Astrocyte (in vitro differentiated cells and primary cell): ENCODE measurements at regions not wholly inside any gene's neighbourhood (a gene's known extent, or its start where the extent isn't known, plus 50 kb on each side); places are given as distances from the start of the nearest gene placed in this dataset.

ENCODE experiments used
- DNase-seq: peaks from one replicate; pipeline ENCODE4 v3.0.0-alpha.2; 2010; ENCODE audit warnings: low read depth
- FAIRE-seq: peaks from 2 replicates; lab custom pipeline; 2011; peaks lifted over from hg19 to GRCh38; lab: Jason Lieb, UNC
- H2AFZ ChIP-seq: 2 replicates; pipeline ENCODE4 v1.6.0; 2012; ENCODE audit warnings: low read depth, low read length, inconsistent platforms
- H3K27ac ChIP-seq: 2 replicates; pipeline ENCODE4 v1.5.1; 2011; ENCODE audit warnings: low read depth, low read length, inconsistent platforms
- H3K27me3 ChIP-seq: 2 replicates; pipeline ENCODE4 v1.6.0; 2011; ENCODE audit warnings: low read length, inconsistent platforms; ENCODE audit not compliant: insufficient read depth
- H3K36me3 ChIP-seq: 2 replicates; pipeline ENCODE4 v1.5.1; 2011; ENCODE audit warnings: low read length, inconsistent platforms; ENCODE audit not compliant: insufficient read depth
- H3K4me1 ChIP-seq: 2 replicates; pipeline ENCODE4 v1.5.1; 2011; ENCODE audit warnings: low read length, inconsistent platforms; ENCODE audit not compliant: insufficient read depth
- H3K4me2 ChIP-seq: 2 replicates; pipeline ENCODE4 v1.6.0; 2012; ENCODE audit warnings: low read length, inconsistent platforms
- H3K4me3 ChIP-seq: 2 replicates; pipeline ENCODE4 v1.5.1; 2011; ENCODE audit warnings: low read depth, mild to moderate bottlenecking, low read length, inconsistent platforms; ENCODE audit not compliant: insufficient read depth
- H3K79me2 ChIP-seq: 2 replicates; pipeline ENCODE4 v1.6.0; 2012; ENCODE audit warnings: mild to moderate bottlenecking, low read length, inconsistent platforms; ENCODE audit not compliant: insufficient read depth
- H3K9ac ChIP-seq: 2 replicates; pipeline ENCODE4 v1.6.0; 2012; ENCODE audit warnings: mild to moderate bottlenecking, low read length, inconsistent platforms
- H3K9me3 ChIP-seq: 2 replicates; pipeline ENCODE4 v1.5.1; 2012; ENCODE audit warnings: low read depth, mild to moderate bottlenecking, low read length, inconsistent platforms; ENCODE audit not compliant: insufficient read depth
- H4K20me1 ChIP-seq: 2 replicates; pipeline ENCODE4 v1.6.0; 2012; ENCODE audit warnings: low read length, inconsistent platforms; ENCODE audit not compliant: insufficient read depth
- H3K27ac Mint-ChIP-seq: one replicate; pipeline ENCODE4 v1.8.0; 2021; ENCODE audit warnings: mild to moderate bottlenecking, mixed read lengths; ENCODE audit not compliant: unreplicated experiment
- H3K27me3 Mint-ChIP-seq: one replicate; pipeline ENCODE4 v1.8.0; 2021; ENCODE audit warnings: low read depth, mixed read lengths; ENCODE audit not compliant: unreplicated experiment
- H3K36me3 Mint-ChIP-seq: one replicate; pipeline ENCODE4 v1.8.0; 2021; ENCODE audit warnings: low read depth, mixed read lengths; ENCODE audit not compliant: unreplicated experiment
- H3K4me1 Mint-ChIP-seq: one replicate; pipeline ENCODE4 v1.8.0; 2021; ENCODE audit warnings: low read depth, mixed read lengths; ENCODE audit not compliant: unreplicated experiment
- H3K4me3 Mint-ChIP-seq: one replicate; pipeline ENCODE4 v1.8.0; 2021; ENCODE audit warnings: mild to moderate bottlenecking, moderate library complexity, mixed read lengths; ENCODE audit not compliant: unreplicated experiment
- H3K9me3 Mint-ChIP-seq: one replicate; pipeline ENCODE4 v1.8.0; 2021; ENCODE audit warnings: mild to moderate bottlenecking, mixed read lengths; ENCODE audit not compliant: unreplicated experiment
- CTCF ChIP-seq: IDR thresholded peaks from 2 replicates; pipeline ENCODE4 v1.5.1; 2011; ENCODE audit warnings: low read depth, mild to moderate bottlenecking, inconsistent platforms, low read length, moderate library complexity; ENCODE audit not compliant: insufficient read depth
- EZH2 ChIP-seq: IDR thresholded peaks from 2 replicates; pipeline ENCODE4 v1.6.1; 2012; ENCODE audit warnings: mild to moderate bottlenecking, low read length, inconsistent platforms; ENCODE audit not compliant: insufficient read depth

GRCh38 chr6:144543006-144543871, 258.1 kb downstream of the UTRN start:
- FAIRE-seq (no peak), DNase-seq (peak; percentile 50)
- peaks cover 9% of the 10 kb centered on the region for H3K36me3 Mint-ChIP-seq
- H2AFZ ChIP-seq: no peak overlapping the region
- no peak overlapping the region for H3K27ac Mint-ChIP-seq
- H3K27me3 ChIP-seq: no peaks in the 10 kb centered on the region
- H3K4me1 Mint-ChIP-seq: no peaks in the 10 kb centered on the region
- H3K27ac ChIP-seq: no peak overlapping the region
- H3K36me3 ChIP-seq: no peaks in the 10 kb centered on the region
- no peaks in the 10 kb centered on the region for H3K9me3 Mint-ChIP-seq
- H3K9ac ChIP-seq: no peak overlapping the region
- H3K4me3 ChIP-seq: no peak overlapping the region
- TF ChIP-seq CTCF (no peak), EZH2 (no peak)
- no peaks in the 10 kb centered on the region for H4K20me1 ChIP-seq
- H3K27me3 Mint-ChIP-seq: no peaks in the 10 kb centered on the region
- no peaks in the 10 kb centered on the region for H3K4me1 ChIP-seq
- no peaks in the 10 kb centered on the region for H3K9me3 ChIP-seq
- H3K79me2 ChIP-seq: no peaks in the 10 kb centered on the region
- no peak overlapping the region for H3K4me3 Mint-ChIP-seq
- H3K4me2 ChIP-seq: no peak overlapping the region

GRCh38 chr6:144544266-144544830, 259.2 kb downstream of the UTRN start:
- Mint-ChIP-seq H3K9me3 (no peaks in the 10 kb centered on the region), H3K27ac (no peak overlapping the region), H3K36me3 (peaks cover 10% of the 10 kb centered on the region), H3K27me3 (no peaks in the 10 kb centered on the region), H3K4me3 (no peak overlapping the region), H3K4me1 (no peaks in the 10 kb centered on the region)
- Histone ChIP-seq H3K79me2 (no peaks in the 10 kb centered on the region), H3K27me3 (no peaks in the 10 kb centered on the region), H3K9ac (no peak overlapping the region), H3K27ac (no peak overlapping the region), H3K4me2 (no peak overlapping the region), H3K36me3 (no peaks in the 10 kb centered on the region), H2AFZ (no peak overlapping the region), H3K4me1 (no peaks in the 10 kb centered on the region), H4K20me1 (no peaks in the 10 kb centered on the region), H3K4me3 (no peak overlapping the region), H3K9me3 (no peaks in the 10 kb centered on the region)
- no peak for DNase-seq
- peak; percentile 55 for FAIRE-seq
- TF ChIP-seq CTCF: no peak
- no peak for TF ChIP-seq EZH2

- Mint-ChIP-seq H3K4me1 (no peaks in the 10 kb centered on the region), H3K27me3 (no peaks in the 10 kb centered on the region), H3K36me3 (peaks cover 14% of the 10 kb centered on the region), H3K4me3 (no peak overlapping the region), H3K27ac (no peak overlapping the region), H3K9me3 (no peaks in the 10 kb centered on the region)
- DNase-seq (no peak), FAIRE-seq (no peak)
- Histone ChIP-seq H3K9me3 (no peaks in the 10 kb centered on the region), H3K79me2 (no peaks in the 10 kb centered on the region), H3K9ac (no peak overlapping the region), H2AFZ (no peak overlapping the region), H4K20me1 (no peaks in the 10 kb centered on the region), H3K36me3 (peaks cover 8% of the 10 kb centered on the region), H3K4me3 (no peak overlapping the region), H3K27ac (no peak overlapping the region), H3K4me1 (no peaks in the 10 kb centered on the region), H3K27me3 (no peaks in the 10 kb centered on the region), H3K4me2 (no peak overlapping the region)
- TF ChIP-seq CTCF: no peak
Measured at GRCh38 chr6:144546807-144547206, 261.7 kb downstream of the UTRN start.
